ENCODE measurements at regions not wholly inside any gene's neighbourhood (a gene's known extent, or its start where the extent isn't known, plus 50 kb on each side); places are given as distances from the start of the nearest gene placed in this dataset.

DNA sequence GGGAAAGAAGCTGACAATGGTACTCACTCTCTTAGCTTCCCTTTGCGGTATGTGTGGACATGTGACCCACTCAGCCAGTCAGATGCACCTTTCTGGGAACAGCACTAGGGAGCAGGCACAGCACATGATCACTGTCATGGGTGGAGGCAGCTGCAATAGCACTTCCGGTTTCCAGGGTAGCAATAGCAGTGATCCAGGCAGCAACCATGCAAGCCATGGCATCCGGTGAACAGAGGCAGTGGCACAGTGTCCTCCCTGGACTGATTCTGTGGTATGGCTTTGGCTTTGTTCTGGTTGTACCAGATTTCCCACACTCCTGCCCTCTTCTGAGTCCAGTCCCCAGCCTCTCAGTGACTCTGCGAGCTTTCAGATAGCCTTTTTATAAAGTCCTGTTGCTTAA, 86.8 kb upstream of the NAMPT start:
- H3K4me3 ChIP-seq, result no peak overlapping the region
- no peak for DNase-seq (ENCODE audit: extremely low spot score in 2 of 2)
- intact Hi-C loops (cut with DNase I), result no loop called here
- no peaks in the 10 kb centered on the region for H3K4me1 ChIP-seq
- H3K27ac ChIP-seq, result no peak overlapping the region
- H3K36me3 ChIP-seq, result no peaks in the 10 kb centered on the region
- TF ChIP-seq POLR2AphosphoS5 (IDR thresholded peaks at IDR 0.05; ENCODE audit: insufficient read depth in 1 of 2, low read depth in 1 of 2) (no peak), POLR2A (IDR thresholded peaks at IDR 0.05) (no peak)
- TF ChIP-seq, protein P1, sequence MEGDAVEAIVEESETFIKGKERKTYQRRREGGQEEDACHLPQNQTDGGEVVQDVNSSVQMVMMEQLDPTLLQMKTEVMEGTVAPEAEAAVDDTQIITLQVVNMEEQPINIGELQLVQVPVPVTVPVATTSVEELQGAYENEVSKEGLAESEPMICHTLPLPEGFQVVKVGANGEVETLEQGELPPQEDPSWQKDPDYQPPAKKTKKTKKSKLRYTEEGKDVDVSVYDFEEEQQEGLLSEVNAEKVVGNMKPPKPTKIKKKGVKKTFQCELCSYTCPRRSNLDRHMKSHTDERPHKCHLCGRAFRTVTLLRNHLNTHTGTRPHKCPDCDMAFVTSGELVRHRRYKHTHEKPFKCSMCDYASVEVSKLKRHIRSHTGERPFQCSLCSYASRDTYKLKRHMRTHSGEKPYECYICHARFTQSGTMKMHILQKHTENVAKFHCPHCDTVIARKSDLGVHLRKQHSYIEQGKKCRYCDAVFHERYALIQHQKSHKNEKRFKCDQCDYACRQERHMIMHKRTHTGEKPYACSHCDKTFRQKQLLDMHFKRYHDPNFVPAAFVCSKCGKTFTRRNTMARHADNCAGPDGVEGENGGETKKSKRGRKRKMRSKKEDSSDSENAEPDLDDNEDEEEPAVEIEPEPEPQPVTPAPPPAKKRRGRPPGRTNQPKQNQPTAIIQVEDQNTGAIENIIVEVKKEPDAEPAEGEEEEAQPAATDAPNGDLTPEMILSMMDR (IDR thresholded peaks at IDR 0.05), result no peak
- no peaks in the 10 kb centered on the region for H3K27me3 ChIP-seq
- no peaks in the 10 kb centered on the region for H3K9me3 ChIP-seq

DNA sequence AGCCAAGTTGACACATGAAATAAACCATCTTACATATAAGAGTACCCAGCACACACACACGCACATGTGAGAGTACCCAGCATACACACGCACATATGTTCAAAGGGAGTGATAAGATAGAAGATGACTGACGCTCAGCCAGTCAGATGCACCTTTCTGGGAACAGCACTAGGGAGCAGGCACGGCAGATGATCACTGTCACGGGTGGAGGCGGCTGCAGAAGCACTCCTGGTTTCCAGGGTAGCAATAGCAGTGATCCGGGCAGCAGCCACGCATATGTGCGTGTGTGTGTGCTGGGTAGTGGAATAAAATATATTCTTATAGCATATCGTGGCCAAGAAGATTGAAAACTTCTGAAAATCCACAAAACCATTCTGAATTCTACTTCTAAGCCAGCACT, 85.8 kb upstream of the NAMPT start:
- no peak overlapping the region for H3K4me3 ChIP-seq
- intact Hi-C loops (cut with DNase I), result no loop called here
- DNase-seq (ENCODE audit: extremely low spot score in 2 of 2), result no peak
- H3K36me3 ChIP-seq, result no peaks in the 10 kb centered on the region
- no peaks in the 10 kb centered on the region for H3K27me3 ChIP-seq
- no peak overlapping the region for H3K27ac ChIP-seq
- no peaks in the 10 kb centered on the region for H3K9me3 ChIP-seq
- H3K4me1 ChIP-seq, result no peaks in the 10 kb centered on the region
- TF ChIP-seq POLR2AphosphoS5 (IDR thresholded peaks at IDR 0.05; ENCODE audit: insufficient read depth in 1 of 2, low read depth in 1 of 2) (no peak), POLR2A (IDR thresholded peaks at IDR 0.05) (no peak)
- TF ChIP-seq, protein P1 (IDR thresholded peaks at IDR 0.05), result no peak

GRCh38 chr7:106369816-106370215, 85.0 kb upstream of the NAMPT start:
- Histone ChIP-seq H3K36me3 (no peaks in the 10 kb centered on the region), H3K27me3 (no peaks in the 10 kb centered on the region), H3K9me3 (no peaks in the 10 kb centered on the region), H3K4me1 (no peaks in the 10 kb centered on the region), H3K4me3 (no peak overlapping the region), H3K27ac (peak overlapping the region; percentile 5)
- intact Hi-C loops (cut with DNase I), result no loop called here
- TF ChIP-seq, protein P1 (IDR thresholded peaks at IDR 0.05), result no peak
- no peak for TF ChIP-seq POLR2A (IDR thresholded peaks at IDR 0.05)
- no peak for TF ChIP-seq POLR2AphosphoS5 (IDR thresholded peaks at IDR 0.05; ENCODE audit: insufficient read depth in 1 of 2, low read depth in 1 of 2)
- no peak for DNase-seq (ENCODE audit: extremely low spot score in 2 of 2)

DNA sequence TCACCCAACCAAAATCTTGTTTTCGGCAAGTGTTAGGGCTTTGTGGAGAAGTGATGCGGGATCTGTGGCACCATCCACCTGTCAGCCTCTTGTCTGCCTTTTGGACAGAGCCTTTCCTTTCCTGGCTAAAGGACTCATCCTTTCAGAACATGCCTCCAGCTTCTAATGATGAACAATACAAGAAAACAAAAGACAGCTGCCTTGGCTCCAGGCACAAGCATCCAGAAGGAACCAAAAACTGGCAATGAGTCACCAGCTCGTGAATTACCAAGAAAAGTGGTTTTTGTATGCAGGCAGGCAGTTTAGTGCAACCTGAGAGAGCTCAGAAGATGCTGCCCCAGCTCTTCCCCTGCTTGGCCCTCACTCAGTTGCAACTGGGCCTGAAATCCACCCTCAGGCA, 84.6 kb upstream of the NAMPT start:
- DNase-seq (ENCODE audit: extremely low spot score in 2 of 2), result peak in 1 of 2 donors; percentile 85
- Histone ChIP-seq H3K27me3 (no peaks in the 10 kb centered on the region), H3K9me3 (no peaks in the 10 kb centered on the region), H3K27ac (peak overlapping the region; percentile 5), H3K36me3 (no peaks in the 10 kb centered on the region), H3K4me3 (no peak overlapping the region), H3K4me1 (no peaks in the 10 kb centered on the region)
- intact Hi-C loops (cut with DNase I), result no loop called here
- no peak for TF ChIP-seq POLR2AphosphoS5 (IDR thresholded peaks at IDR 0.05; ENCODE audit: insufficient read depth in 1 of 2, low read depth in 1 of 2)
- TF ChIP-seq POLR2A (IDR thresholded peaks at IDR 0.05), result no peak
- TF ChIP-seq, protein P1 (IDR thresholded peaks at IDR 0.05), result no peak

DNA sequence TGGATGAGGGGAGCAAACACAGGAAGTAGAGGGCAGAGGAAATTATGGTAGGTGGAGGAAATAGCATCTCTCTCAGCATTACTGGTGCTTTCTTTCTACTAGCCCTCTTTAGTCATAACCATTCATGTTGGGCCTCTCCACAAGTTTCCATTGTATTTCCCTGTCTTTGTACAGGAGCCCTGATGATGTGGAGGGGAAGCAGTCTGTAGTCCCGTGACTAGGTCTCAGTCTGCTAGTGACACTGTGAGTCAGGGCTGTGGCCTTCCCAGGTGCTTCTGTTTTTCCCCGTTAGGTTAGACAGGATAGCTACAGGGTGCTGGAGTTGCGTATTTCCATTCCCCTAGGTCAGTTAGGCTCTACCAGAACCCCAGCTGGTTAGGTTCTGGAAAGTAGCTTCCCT, 82.9 kb upstream of the NAMPT start:
- H3K36me3 ChIP-seq, result no peaks in the 10 kb centered on the region
- DNase-seq (ENCODE audit: extremely low spot score in 2 of 2), result no peak
- no peaks in the 10 kb centered on the region for H3K4me1 ChIP-seq
- no peak for TF ChIP-seq POLR2AphosphoS5 (IDR thresholded peaks at IDR 0.05; ENCODE audit: insufficient read depth in 1 of 2, low read depth in 1 of 2)
- TF ChIP-seq, protein P1 (IDR thresholded peaks at IDR 0.05), result no peak
- no peak for TF ChIP-seq POLR2A (IDR thresholded peaks at IDR 0.05)
- H3K27me3 ChIP-seq, result no peaks in the 10 kb centered on the region
- no peak overlapping the region for H3K27ac ChIP-seq
- intact Hi-C loops (cut with DNase I), result no loop called here
- H3K9me3 ChIP-seq, result no peaks in the 10 kb centered on the region
- H3K4me3 ChIP-seq, result no peak overlapping the region
